Retinal pigment epithelial cell (primary cell): ENCODE measurements at regions not wholly inside any gene's neighbourhood (a gene's known extent, or its start where the extent isn't known, plus 50 kb on each side); places are given as distances from the start of the nearest gene placed in this dataset.

Source experiments
- DNase-seq: peaks from one replicate; pipeline ENCODE4 v3.0.0-alpha.2; 2010; ENCODE audit warnings: low read depth
- H3K4me3 ChIP-seq: 2 replicates; pipeline ENCODE4 v1.5.1; 2011; ENCODE audit warnings: mild to moderate bottlenecking, low read length, control low read depth, moderate library complexity
- CTCF ChIP-seq: conservative IDR thresholded peaks from 2 replicates; pipeline ENCODE4 v1.5.1; 2011; ENCODE audit warnings: low read depth, low read length, control low read depth, inconsistent platforms

GRCh38 chr6:26164120-26164505 is 76.9 kb downstream of the HFE start:
- H3K4me3 ChIP-seq: no peak overlapping the region
- no peak for DNase-seq
- no peak for TF ChIP-seq CTCF

DNA sequence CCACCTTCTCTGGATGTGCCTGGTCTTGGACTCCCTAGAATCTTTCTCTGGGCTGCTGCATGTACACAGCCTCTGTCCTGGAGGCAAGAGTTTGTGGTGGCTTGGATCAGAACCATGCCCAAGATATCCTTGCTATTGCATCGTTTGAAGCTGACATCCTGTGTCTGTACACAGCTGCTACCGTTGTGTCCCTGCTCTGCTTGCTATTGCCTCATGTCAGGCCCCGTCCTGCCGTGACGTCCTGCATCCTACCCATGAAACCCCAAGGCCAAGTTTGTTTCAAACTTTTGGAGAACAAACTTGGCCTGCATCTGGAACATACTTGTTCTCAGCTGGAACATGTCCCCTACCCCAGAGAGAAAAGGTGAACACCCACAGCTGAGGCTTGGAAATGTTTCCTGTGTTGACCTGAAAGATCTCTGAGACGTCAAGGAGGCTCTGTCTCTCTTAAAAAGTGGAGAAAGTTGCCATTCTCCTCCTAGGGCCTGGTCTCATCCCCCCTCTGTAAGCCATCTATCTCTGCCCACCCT is 78.1 kb downstream of the HFE start:
- no peak overlapping the region for H3K4me3 ChIP-seq

GRCh38 chr6:26170181-26170580 is 83.0 kb downstream of the HFE start:
- no peak for TF ChIP-seq CTCF
- no peak for DNase-seq
- no peak overlapping the region for H3K4me3 ChIP-seq

More for the DNA sequence above, 78.1 kb downstream of the HFE start:
- TF ChIP-seq CTCF: no peak
- DNase-seq: no peak

DNA sequence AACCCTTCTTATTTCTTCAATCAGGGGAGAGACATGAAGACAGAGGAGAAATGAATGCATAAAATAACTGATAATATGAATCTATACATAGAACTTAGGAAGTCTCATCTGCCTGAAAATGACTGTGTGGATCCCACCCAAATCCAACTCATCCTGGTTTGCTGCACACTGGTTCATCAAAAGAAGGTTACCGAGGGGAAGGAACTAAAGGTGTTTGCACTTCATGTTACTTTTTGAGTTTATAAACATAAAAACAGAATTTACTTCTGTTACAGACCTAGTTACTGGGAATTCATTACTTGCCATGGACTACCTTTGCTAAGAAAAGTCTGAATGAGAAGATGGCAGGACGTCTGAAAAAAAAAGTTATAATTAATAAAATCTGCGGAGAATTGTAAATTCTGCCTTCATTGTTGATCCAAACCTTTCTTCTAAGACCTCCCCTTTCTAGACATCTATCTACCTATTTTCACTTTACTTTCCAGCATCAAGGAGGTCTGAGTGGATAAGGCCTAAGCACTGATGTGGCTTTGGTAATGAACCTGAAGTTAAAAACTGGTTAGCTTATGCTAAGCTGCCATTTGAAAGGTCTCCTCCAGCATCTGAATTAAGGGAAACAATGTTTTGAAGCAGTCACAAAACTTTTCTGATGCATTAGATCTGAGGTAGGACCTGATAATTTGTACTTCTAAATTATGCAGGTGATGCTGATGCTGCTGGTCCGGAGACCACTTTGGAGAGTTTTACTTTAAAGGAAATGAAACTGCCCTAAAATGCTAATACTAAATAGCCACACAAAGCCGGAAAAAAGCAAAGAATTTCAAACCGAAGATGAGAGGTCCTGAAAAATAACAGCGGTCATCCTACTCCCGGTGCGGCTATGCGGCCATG is 84.0 kb downstream of the HFE start:
- peak overlapping the region; percentile 61 for H3K4me3 ChIP-seq
- TF ChIP-seq CTCF: no peak
- no peak for DNase-seq

- H3K4me3 ChIP-seq: peak overlapping the region; percentile 61
- no peak for DNase-seq
- no peak for TF ChIP-seq CTCF
Measured at GRCh38 chr6:26172608-26172968, 85.4 kb downstream of the HFE start.

GRCh38 chr6:26173836-26174145 is 86.6 kb downstream of the HFE start:
- no peak overlapping the region for H3K4me3 ChIP-seq
- no peak for TF ChIP-seq CTCF
- DNase-seq: no peak

- no peak overlapping the region for H3K4me3 ChIP-seq
- DNase-seq: no peak
- TF ChIP-seq CTCF: no peak
Measured at GRCh38 chr6:26175033-26175427, 87.8 kb downstream of the HFE start.
